Adipocyte (in vitro differentiated cells): ENCODE measurements at regions not wholly inside any gene's neighbourhood (a gene's known extent, or its start where the extent isn't known, plus 50 kb on each side); places are given as distances from the start of the nearest gene placed in this dataset.

ENCODE experiments used
- DNase-seq: peaks from one replicate; pipeline ENCODE4 v3.0.0-alpha.2; 2015; ENCODE audit warnings: low read depth
- H3K27me3 ChIP-seq: replicated peaks from 2 replicates; pipeline ENCODE4 v1.7.0; 2013; ENCODE audit warnings: mild to moderate bottlenecking, low read length, moderate library complexity; ENCODE audit not compliant: control insufficient read depth, insufficient read depth
- H3K36me3 ChIP-seq: 2 replicates; pipeline ENCODE4 v1.7.0; 2013; ENCODE audit warnings: low read length, mild to moderate bottlenecking, moderate library complexity; ENCODE audit not compliant: control insufficient read depth, insufficient read depth, severe bottlenecking
- H3K4me1 ChIP-seq: 2 replicates; pipeline ENCODE4 v1.7.0; 2013; ENCODE audit warnings: mild to moderate bottlenecking, low read length, moderate library complexity; ENCODE audit not compliant: control insufficient read depth, insufficient read depth
- H3K4me3 ChIP-seq: 2 replicates; pipeline ENCODE4 v1.7.0; 2013; ENCODE audit warnings: mild to moderate bottlenecking, low read length, moderate library complexity
- H3K9ac ChIP-seq: 2 replicates; pipeline ENCODE4 v1.7.0; 2013; ENCODE audit warnings: mild to moderate bottlenecking, low read length, moderate library complexity
- H3K9me3 ChIP-seq: 2 replicates; pipeline ENCODE4 v1.7.0; 2013; ENCODE audit warnings: mild to moderate bottlenecking, low read length, moderate library complexity; ENCODE audit not compliant: control insufficient read depth

DNA sequence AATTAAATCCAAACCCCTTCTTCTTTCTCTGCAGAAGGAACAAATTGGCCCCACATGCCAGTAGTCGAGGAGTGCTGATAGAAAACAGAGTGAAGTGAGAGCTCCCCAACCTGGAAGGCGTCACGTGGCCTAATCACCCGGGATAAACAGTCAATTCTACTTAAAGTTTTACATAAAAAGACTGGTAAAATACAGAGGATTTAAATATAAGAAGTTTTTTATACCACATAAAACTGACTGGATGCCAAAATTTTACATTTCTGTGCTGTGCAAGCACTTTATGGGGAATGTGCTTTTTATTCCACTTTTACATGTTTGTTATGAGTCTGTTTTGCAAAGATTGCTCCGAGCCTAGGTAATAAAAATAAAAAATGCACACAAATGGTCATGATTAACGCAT, 1586.8 kb upstream of the ACVR2A start:
- no peak overlapping the region for H3K4me3 ChIP-seq
- H3K27me3 ChIP-seq, result no peaks in the 10 kb centered on the region
- no peaks in the 10 kb centered on the region for H3K36me3 ChIP-seq
- no peaks in the 10 kb centered on the region for H3K9me3 ChIP-seq
- DNase-seq, result no peak
- no peaks in the 10 kb centered on the region for H3K4me1 ChIP-seq
- H3K9ac ChIP-seq, result no peak overlapping the region

DNA sequence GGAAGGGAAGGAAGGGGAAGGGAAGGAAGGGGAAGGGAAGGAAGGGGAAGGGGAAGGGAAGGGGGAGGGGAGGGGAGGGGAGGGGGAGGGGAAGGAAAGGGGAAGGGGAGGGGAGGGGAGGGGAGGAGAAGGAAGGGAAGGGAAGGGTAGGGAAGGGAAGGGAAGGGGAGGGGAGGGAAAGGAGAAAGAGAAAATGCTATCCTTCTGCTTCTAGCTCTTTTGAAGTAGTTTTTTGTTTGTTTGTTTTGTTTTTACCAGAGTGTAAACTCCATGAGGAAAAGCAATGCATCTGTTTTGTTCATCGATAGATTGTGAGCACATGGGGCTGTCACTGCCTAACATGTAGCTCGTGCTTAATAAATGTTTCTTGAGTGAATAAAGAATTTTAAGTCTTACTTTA, 1592.7 kb upstream of the ACVR2A start:
- Histone ChIP-seq H3K9ac (no peak overlapping the region), H3K36me3 (no peaks in the 10 kb centered on the region), H3K27me3 (no peaks in the 10 kb centered on the region), H3K4me1 (no peaks in the 10 kb centered on the region), H3K4me3 (no peak overlapping the region), H3K9me3 (no peaks in the 10 kb centered on the region)
- DNase-seq, result no peak

- Histone ChIP-seq H3K9me3 (no peaks in the 10 kb centered on the region), H3K9ac (no peak overlapping the region), H3K4me1 (peaks cover 2% of the 10 kb centered on the region), H3K4me3 (no peak overlapping the region), H3K27me3 (no peaks in the 10 kb centered on the region), H3K36me3 (no peaks in the 10 kb centered on the region)
- no peak for DNase-seq
Observed at GRCh38 chr2:146251328-146251727, 1593.5 kb upstream of the ACVR2A start.

DNA sequence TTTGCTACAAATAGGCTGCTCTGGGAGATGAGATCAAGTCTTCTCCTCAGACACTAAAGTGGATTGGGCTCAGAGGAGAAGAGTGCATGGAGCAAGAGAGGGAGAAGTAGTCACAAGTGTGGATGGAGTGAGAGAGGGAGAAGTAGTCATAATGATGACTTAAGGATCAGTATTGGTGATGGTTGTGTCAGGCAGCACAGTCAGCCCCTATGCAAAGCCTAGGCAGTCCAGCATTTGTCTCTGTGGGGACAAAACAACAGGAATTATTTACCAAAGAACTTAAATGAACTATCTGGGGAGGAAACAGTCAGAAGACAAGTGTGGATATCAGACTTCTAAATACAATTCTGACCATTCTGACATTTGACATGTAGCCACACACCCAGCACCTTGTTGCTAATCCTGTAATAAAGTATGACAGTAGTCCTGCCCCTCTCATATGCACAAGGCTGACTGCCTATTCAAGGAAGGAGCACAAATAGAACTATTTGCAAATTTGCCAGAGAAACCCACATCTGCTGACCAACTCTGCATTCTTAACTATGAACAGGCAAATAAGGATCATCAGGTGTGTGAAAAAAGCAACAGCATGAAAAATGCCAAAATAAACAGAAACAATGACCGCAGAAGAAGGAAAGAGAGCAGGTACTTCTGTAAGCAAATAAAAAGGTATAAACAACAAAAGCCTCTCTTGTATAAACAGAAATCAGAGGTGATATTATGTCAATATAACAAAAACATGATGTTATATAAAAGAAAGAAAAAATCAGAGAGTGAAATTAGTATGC, 1597.9 kb upstream of the ACVR2A start:
- Histone ChIP-seq H3K4me1 (peaks cover 18% of the 10 kb centered on the region), H3K27me3 (no peaks in the 10 kb centered on the region), H3K36me3 (no peaks in the 10 kb centered on the region), H3K9ac (no peak overlapping the region), H3K9me3 (no peaks in the 10 kb centered on the region), H3K4me3 (no peak overlapping the region)
- DNase-seq, result no peak

GRCh38 chr2:146246002-146246735, 1598.7 kb upstream of the ACVR2A start:
- Histone ChIP-seq H3K9ac (no peak overlapping the region), H3K36me3 (no peaks in the 10 kb centered on the region), H3K4me3 (no peak overlapping the region), H3K4me1 (peaks cover 20% of the 10 kb centered on the region), H3K9me3 (no peaks in the 10 kb centered on the region), H3K27me3 (no peaks in the 10 kb centered on the region)
- peak; percentile 57 for DNase-seq

DNA sequence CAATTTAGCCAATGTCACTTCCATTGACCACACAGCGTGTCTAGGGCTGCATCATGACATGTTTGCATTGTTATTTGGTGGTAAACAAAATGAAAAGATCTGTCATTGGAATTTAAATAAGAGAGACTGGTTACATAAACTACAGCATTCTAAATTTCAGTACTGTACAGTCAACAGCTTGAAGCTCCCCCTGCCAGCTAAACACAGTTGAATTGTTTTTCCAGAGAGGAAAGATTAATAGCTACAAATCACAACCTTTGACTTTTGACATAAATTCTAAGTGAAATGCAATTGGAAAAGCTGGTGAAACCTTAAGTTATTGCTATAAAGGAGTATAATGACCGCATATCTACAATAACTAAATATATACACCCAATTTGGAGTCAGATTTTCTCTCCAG, 1600.0 kb upstream of the ACVR2A start:
- Histone ChIP-seq H3K36me3 (no peaks in the 10 kb centered on the region), H3K4me3 (no peak overlapping the region), H3K27me3 (no peaks in the 10 kb centered on the region), H3K9ac (no peak overlapping the region), H3K4me1 (peaks cover 32% of the 10 kb centered on the region), H3K9me3 (no peaks in the 10 kb centered on the region)
- DNase-seq, result no peak

- Histone ChIP-seq H3K9ac (peak overlapping the region; percentile 34), H3K9me3 (no peaks in the 10 kb centered on the region), H3K27me3 (no peaks in the 10 kb centered on the region), H3K36me3 (no peaks in the 10 kb centered on the region), H3K4me3 (no peak overlapping the region), H3K4me1 (peaks cover 38% of the 10 kb centered on the region)
- no peak for DNase-seq
Observed at GRCh38 chr2:146244131-146244530, 1600.7 kb upstream of the ACVR2A start.

DNA sequence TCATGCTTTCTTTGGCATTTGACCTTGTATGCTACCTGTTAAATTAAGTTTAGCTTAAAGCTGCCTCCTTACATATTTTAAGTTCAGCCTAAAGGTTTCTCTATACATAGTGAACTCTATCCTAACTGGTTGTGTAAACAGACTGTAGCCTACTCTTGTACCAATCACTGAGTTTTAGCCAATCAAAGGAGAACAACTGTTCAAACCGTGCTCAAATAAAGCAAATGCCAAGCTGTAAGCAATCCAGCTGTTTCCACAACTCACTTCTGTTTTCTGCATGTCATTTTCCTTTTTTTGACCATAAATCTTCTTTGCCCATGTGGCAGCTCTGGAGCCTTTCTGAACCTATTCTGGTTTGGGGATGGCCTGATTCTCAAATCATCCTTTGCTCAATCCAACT, 1603.8 kb upstream of the ACVR2A start:
- Histone ChIP-seq H3K4me3 (no peak overlapping the region), H3K9me3 (no peaks in the 10 kb centered on the region), H3K36me3 (no peaks in the 10 kb centered on the region), H3K4me1 (peaks cover 41% of the 10 kb centered on the region), H3K27me3 (no peaks in the 10 kb centered on the region), H3K9ac (no peak overlapping the region)
- no peak for DNase-seq

DNA sequence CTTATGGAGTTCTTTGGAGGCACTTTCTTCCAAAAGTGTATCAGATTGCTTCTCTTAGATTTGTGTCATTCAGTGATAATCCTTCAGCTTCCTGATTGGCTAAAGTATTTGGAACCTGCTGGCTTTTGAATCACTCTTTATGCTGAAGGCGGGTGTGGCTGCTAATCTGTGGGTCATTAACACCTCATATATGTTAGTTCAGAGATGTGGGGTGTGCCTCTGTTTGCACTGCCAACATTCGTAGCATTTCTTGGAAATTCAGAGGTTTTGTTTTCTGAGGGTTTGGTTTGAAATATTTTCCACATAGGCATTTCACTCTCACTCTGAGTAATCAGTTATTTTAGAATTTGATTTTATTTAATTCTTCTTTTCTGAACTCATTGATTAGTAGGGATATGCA, 1604.4 kb upstream of the ACVR2A start:
- Histone ChIP-seq H3K27me3 (no peaks in the 10 kb centered on the region), H3K4me1 (peaks cover 41% of the 10 kb centered on the region), H3K4me3 (no peak overlapping the region), H3K9me3 (no peaks in the 10 kb centered on the region), H3K9ac (no peak overlapping the region), H3K36me3 (no peaks in the 10 kb centered on the region)
- DNase-seq, result peak; percentile 20

GRCh38 chr2:146239392-146240135, 1605.3 kb upstream of the ACVR2A start:
- H3K9me3 ChIP-seq, result no peaks in the 10 kb centered on the region
- H3K9ac ChIP-seq, result peak overlapping the region; percentile 24
- no peaks in the 10 kb centered on the region for H3K27me3 ChIP-seq
- H3K36me3 ChIP-seq, result no peaks in the 10 kb centered on the region
- H3K4me1 ChIP-seq, result peaks cover 34% of the 10 kb centered on the region
- DNase-seq, result peak; percentile 68
- no peak overlapping the region for H3K4me3 ChIP-seq

DNA sequence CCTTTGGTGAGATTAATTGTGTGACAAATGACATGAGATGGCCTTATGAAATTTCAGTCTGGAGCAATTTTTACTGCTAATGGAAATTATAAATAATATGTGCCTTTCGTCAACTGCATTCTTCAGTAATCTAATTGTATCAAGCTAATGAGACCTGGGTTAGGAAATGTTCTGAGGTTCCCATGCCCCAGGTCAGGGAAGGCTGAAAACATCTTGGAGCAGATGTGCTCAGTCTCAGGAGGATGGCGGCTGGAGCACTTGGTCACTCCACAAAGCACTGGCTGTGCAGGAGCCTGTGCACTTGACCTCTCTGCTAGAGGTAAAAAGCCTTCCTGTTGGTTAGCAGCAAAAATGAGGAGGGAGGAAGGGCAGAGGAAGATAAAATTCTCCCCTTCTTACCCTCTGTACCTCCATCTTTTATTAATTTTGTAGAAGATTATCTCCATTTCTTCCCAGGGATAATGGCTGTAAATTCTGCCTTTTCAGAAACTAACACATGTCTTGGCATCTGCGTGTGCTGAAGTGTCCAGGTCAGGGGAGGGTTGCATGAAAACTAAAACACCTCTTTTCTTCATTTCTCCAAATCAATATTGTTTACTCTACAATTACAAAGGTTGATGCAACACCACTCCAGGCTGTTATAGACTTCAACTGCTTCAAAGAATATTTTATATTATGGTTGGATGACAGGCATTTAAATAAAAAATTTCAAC, 1606.4 kb upstream of the ACVR2A start:
- no peaks in the 10 kb centered on the region for H3K27me3 ChIP-seq
- peaks cover 27% of the 10 kb centered on the region for H3K4me1 ChIP-seq
- no peaks in the 10 kb centered on the region for H3K36me3 ChIP-seq
- DNase-seq, result no peak
- H3K9me3 ChIP-seq, result no peaks in the 10 kb centered on the region
- H3K9ac ChIP-seq, result no peak overlapping the region
- H3K4me3 ChIP-seq, result no peak overlapping the region
